IMR-90 (cell line): ENCODE measurements at regions not wholly inside any gene's neighbourhood (a gene's known extent, or its start where the extent isn't known, plus 50 kb on each side); places are given as distances from the start of the nearest gene placed in this dataset.

Experiments used
- ATAC-seq: fragments of 200-7000 bp; cut with Tn5 transposase; 2 replicates; pipeline ENCODE4 v1.9.1; 2020; ENCODE audit warnings: low read depth, mild to moderate bottlenecking, moderate library complexity
- BruUV-seq: library from RNA; stranded (reverse); fragments of 400-500 nt; replicated peaks from 2 replicates; lab custom pipeline; 2021; lab: Mats Ljungman, UMichigan
- CTCF ChIA-PET: fragments of 300-600 bp; formaldehyde crosslinking; extraction: SDS; loops from one replicate; lab custom pipeline; 2021; ENCODE audit warnings: antibody characterized with exemption; lab: Yijun Ruan, JAX
- POLR2A ChIA-PET: fragments of 300-600 bp; sonication (Branson Sonifier 250); formaldehyde crosslinking; loops from one replicate; lab custom pipeline; 2022; ENCODE audit warnings: antibody characterized with exemption; ENCODE audit not compliant: unreplicated experiment; lab: Charles Lee
- DNase-seq: peaks from one replicate; pipeline ENCODE4 v3.0.0; 2013
- H2AFZ ChIP-seq: replicated peaks from 2 replicates; pipeline ENCODE3; 2013; ENCODE audit warnings: low read length, mild to moderate bottlenecking; ENCODE audit not compliant: poor library complexity
- H2AK5ac ChIP-seq: 2 replicates; pipeline ENCODE4 v1.6.1; 2013; ENCODE audit warnings: low read depth, low read length, inconsistent platforms
- H2AK9ac ChIP-seq: replicated peaks from 2 replicates; pipeline ENCODE3; 2013; ENCODE audit warnings: mild to moderate bottlenecking, low read depth, low read length, moderate library complexity; ENCODE audit not compliant: poor library complexity
- H2BK120ac ChIP-seq: 2 replicates; pipeline ENCODE4 v1.6.1; 2013; ENCODE audit warnings: low read depth, low read length, inconsistent platforms
- H2BK15ac ChIP-seq: 3 replicates; pipeline ENCODE4 v1.6.1; 2013; ENCODE audit warnings: low read depth, low read length, inconsistent platforms
- H2BK20ac ChIP-seq: 2 replicates; pipeline ENCODE4 v1.6.1; 2013; ENCODE audit warnings: low read depth, mild to moderate bottlenecking, inconsistent platforms, low read length, moderate library complexity
- H2BK5ac ChIP-seq: 2 replicates; pipeline ENCODE4 v1.6.1; 2013; ENCODE audit warnings: mild to moderate bottlenecking, low read depth, low read length, inconsistent platforms; ENCODE audit not compliant: poor library complexity, severe bottlenecking
- H3K14ac ChIP-seq: replicated peaks from 2 replicates; pipeline ENCODE4 v1.6.1; 2013; ENCODE audit warnings: low read depth, low read length, inconsistent platforms
- H3K18ac ChIP-seq: 2 replicates; pipeline ENCODE4 v1.6.1; 2013; ENCODE audit warnings: low read depth, low read length, control low read depth
- H3K23ac ChIP-seq: 2 replicates; pipeline ENCODE4 v1.6.1; 2013; ENCODE audit warnings: low read depth, low read length, inconsistent platforms
- H3K27ac ChIP-seq: 2 replicates; pipeline ENCODE4 v1.5.1; 2013; ENCODE audit warnings: mild to moderate bottlenecking, control low read depth, low read length; ENCODE audit not compliant: insufficient read depth
- H3K27me3 ChIP-seq: 2 replicates; pipeline ENCODE4 v1.6.1; 2013; ENCODE audit warnings: low read length; ENCODE audit not compliant: control insufficient read depth, insufficient read depth
- H3K36me3 ChIP-seq: 2 replicates; pipeline ENCODE4 v1.6.1; 2013; ENCODE audit warnings: low read length, mixed read lengths; ENCODE audit not compliant: control insufficient read depth, insufficient read depth
- H3K4ac ChIP-seq: 2 replicates; pipeline ENCODE4 v1.6.1; 2013; ENCODE audit warnings: low read depth, low read length, inconsistent platforms
- H3K4me1 ChIP-seq: 2 replicates; pipeline ENCODE4 v1.6.1; 2013; ENCODE audit warnings: low read length, mixed read lengths; ENCODE audit not compliant: control insufficient read depth, insufficient read depth
- H3K4me2 ChIP-seq: 2 replicates; pipeline ENCODE4 v1.6.1; 2013; ENCODE audit warnings: low read depth, mild to moderate bottlenecking, control low read depth, low read length, moderate library complexity
- H3K4me3 ChIP-seq: 2 replicates; pipeline ENCODE4 v1.5.1; 2013; ENCODE audit warnings: low read depth, mild to moderate bottlenecking, control low read depth, low read length, moderate library complexity; ENCODE audit not compliant: insufficient read depth
- H3K56ac ChIP-seq: 2 replicates; pipeline ENCODE4 v1.6.1; 2013; ENCODE audit warnings: low read length, inconsistent platforms; ENCODE audit not compliant: insufficient read depth; ENCODE audit errors: extremely low read depth
- H3K79me1 ChIP-seq, 2 experiments: 2 replicates each; pipeline ENCODE4 v1.6.1; 2013; ENCODE audit warnings: low read length in 2 of 2, inconsistent platforms in 1 of 2, low read depth in 1 of 2
- H3K9ac ChIP-seq: 2 replicates; pipeline ENCODE4 v1.6.1; 2013; ENCODE audit warnings: low read depth, low read length, control low read depth
- H3K9me1 ChIP-seq: 2 replicates; pipeline ENCODE4 v1.6.1; 2013; ENCODE audit warnings: low read length, inconsistent platforms; ENCODE audit not compliant: insufficient read depth
- H3K9me3 ChIP-seq: 2 replicates; pipeline ENCODE4 v1.6.1; 2013; ENCODE audit warnings: low read length; ENCODE audit not compliant: control insufficient read depth, insufficient read depth
- H4K20me1 ChIP-seq: 2 replicates; pipeline ENCODE4 v1.6.1; 2013; ENCODE audit warnings: low read length, inconsistent platforms; ENCODE audit not compliant: insufficient read depth
- H4K5ac ChIP-seq: 2 replicates; pipeline ENCODE4 v1.6.1; 2013; ENCODE audit warnings: mild to moderate bottlenecking, low read depth, low read length, control low read depth
- H4K8ac ChIP-seq, 2 experiments: 2 replicates each; pipeline ENCODE4 v1.6.1; 2013; ENCODE audit warnings: low read depth in 2 of 2, low read length in 2 of 2, control low read depth in 1 of 2, inconsistent platforms in 1 of 2
- H4K91ac ChIP-seq: 2 replicates; pipeline ENCODE4 v1.6.1; 2013; ENCODE audit warnings: low read depth, low read length, inconsistent platforms; ENCODE audit not compliant: insufficient read depth
- BHLHE40 ChIP-seq: fragments of 150-350 bp; IDR thresholded peaks from 2 replicates; pipeline ENCODE4 v1.6.1; 2016; ENCODE audit warnings: mild to moderate bottlenecking, low read depth, low read length
- CEBPB ChIP-seq: IDR thresholded peaks from 2 replicates; pipeline ENCODE4 v1.6.1; 2012; ENCODE audit warnings: low read depth, low read length, improper control_type of control experiment
- CHD1 ChIP-seq: IDR thresholded peaks from 2 replicates; pipeline ENCODE4 v1.6.1; 2012; ENCODE audit warnings: low read depth, low read length, improper control_type of control experiment
- FOS ChIP-seq: fragments of 150-350 bp; IDR thresholded peaks from 2 replicates; pipeline ENCODE4 v1.6.1; 2016; ENCODE audit warnings: low read depth, low read length
- MAFK ChIP-seq: IDR thresholded peaks from 2 replicates; pipeline ENCODE4 v1.6.1; 2012; ENCODE audit warnings: low read depth, low read length, improper control_type of control experiment
- MAZ ChIP-seq: IDR thresholded peaks from 2 replicates; pipeline ENCODE4 v1.6.1; 2012; ENCODE audit warnings: low read depth, mild to moderate bottlenecking, low read length, improper control_type of control experiment, moderate library complexity, borderline replicate concordance
- MXI1 ChIP-seq: IDR thresholded peaks from 2 replicates; pipeline ENCODE4 v1.6.1; 2012; ENCODE audit warnings: low read depth, mild to moderate bottlenecking, low read length, moderate library complexity, borderline replicate concordance
- NFE2L2 ChIP-seq: fragments of 150-350 bp; IDR thresholded peaks from 2 replicates; pipeline ENCODE4 v1.6.1; 2016; ENCODE audit warnings: low read depth, mild to moderate bottlenecking, low read length
- POLR2A ChIP-seq: IDR thresholded peaks from 2 replicates; pipeline ENCODE4 v1.6.1; 2012; ENCODE audit warnings: mild to moderate bottlenecking, low read depth, low read length
- RAD21 ChIP-seq: IDR thresholded peaks from 2 replicates; pipeline ENCODE4 v1.6.1; 2012; ENCODE audit warnings: low read length, improper control_type of control experiment
- RCOR1 ChIP-seq: IDR thresholded peaks from 2 replicates; pipeline ENCODE4 v1.6.1; 2012; ENCODE audit warnings: mild to moderate bottlenecking, low read length, improper control_type of control experiment; ENCODE audit not compliant: insufficient replicate concordance
- RFX5 ChIP-seq: IDR thresholded peaks from 2 replicates; pipeline ENCODE4 v1.8.0; 2012; ENCODE audit warnings: low read depth, mild to moderate bottlenecking, low read length, moderate library complexity
- SMC3 ChIP-seq: fragments of 150-350 bp; IDR thresholded peaks from 2 replicates; pipeline ENCODE4 v1.6.1; 2016; ENCODE audit warnings: low read depth, mild to moderate bottlenecking, antibody characterized with exemption, low read length, moderate library complexity
- WGBS, 2 experiments: methylation state at CpG; one replicate each; pipeline versions ENCODE4 v1.1.5 to v1.1.7; 2013; ENCODE audit warnings: missing lambda C conversion rate in 2 of 2; ENCODE audit not compliant: insufficient read length in 1 of 2; ENCODE audit errors: extremely low coverage in 2 of 2; 5-methylcytosine and 5-hydroxymethylcytosine counted together
- dilution Hi-C: fragments of 300-500 bp; cut with HindIII; formaldehyde crosslinking; loops from one replicate; pipeline ENCODE4 v1.14.3; 2018; ENCODE audit warnings: low sequenced_read_pairs; ENCODE audit not compliant: unreplicated experiment
- in situ Hi-C: fragments of 300-500 bp; cut with MboI; formaldehyde crosslinking; loops from 3 replicates; pipeline ENCODE4 v1.14.3; 2019; ENCODE audit warnings: low sequenced_read_pairs, inconsistent platforms, mixed read lengths
- intact Hi-C: fragments of 100-400 bp; cut with micrococcal nuclease; formaldehyde crosslinking; loops from 2 replicates; pipeline ENCODE4 v1.10.0; 2022
- TF ChIP-seq, protein P1 (sequence below): fragments of 150-350 bp; IDR thresholded peaks from 2 replicates; pipeline ENCODE4 v1.6.1; 2017; ENCODE audit warnings: mild to moderate bottlenecking, antibody characterized with exemption, low read length, low read depth
- TF ChIP-seq, protein P2 (sequence below): fragments of 150-350 bp; IDR thresholded peaks from 2 replicates; pipeline ENCODE4 v1.6.1; 2016; ENCODE audit warnings: low read depth, mild to moderate bottlenecking, low read length, moderate library complexity, borderline replicate concordance
- TF ChIP-seq, protein P3 (sequence below): conservative IDR thresholded peaks from 2 replicates; pipeline ENCODE4 v1.5.1; 2012; ENCODE audit warnings: mild to moderate bottlenecking, low read depth, low read length, improper control_type of control experiment

DNA sequence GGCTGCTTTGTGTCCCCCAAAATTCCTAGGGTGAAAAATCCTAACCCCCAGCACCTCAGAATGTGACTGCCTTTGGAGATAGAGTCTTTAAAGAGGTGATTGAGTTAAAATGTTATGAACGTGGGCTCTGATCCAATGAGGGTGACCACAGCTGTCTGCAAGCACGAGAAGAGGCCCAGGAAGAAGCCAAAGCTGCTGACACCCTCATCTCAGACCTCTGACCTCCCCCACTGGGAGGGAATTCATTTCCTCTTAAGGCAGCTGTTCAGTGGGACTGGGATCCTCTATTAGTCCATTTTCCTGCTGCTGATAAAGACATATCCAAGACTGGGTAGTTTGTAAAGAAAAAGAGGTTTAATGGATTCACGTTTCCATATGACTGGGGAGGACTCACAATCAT is 544.4 kb downstream of the DCDC2C start:
- H3K9me1 ChIP-seq, result no peaks in the 10 kb centered on the region
- CTCF ChIA-PET, result no interaction called here
- dilution Hi-C loops, result no loop called here
- no peak overlapping the region for H3K4ac ChIP-seq
- H2BK15ac ChIP-seq, result no peak overlapping the region
- H3K18ac ChIP-seq, result no peak overlapping the region
- no peak overlapping the region for H2BK20ac ChIP-seq
- H2AFZ ChIP-seq, result no peak overlapping the region
- TF ChIP-seq CEBPB (no peak), RCOR1 (no peak), BHLHE40 (no peak), FOS (no peak), MXI1 (no peak), SMC3 (no peak), CHD1 (no peak), RAD21 (no peak), MAFK (no peak), MAZ (no peak), RFX5 (no peak), NFE2L2 (no peak), POLR2A (no peak)
- TF ChIP-seq, protein P1, sequence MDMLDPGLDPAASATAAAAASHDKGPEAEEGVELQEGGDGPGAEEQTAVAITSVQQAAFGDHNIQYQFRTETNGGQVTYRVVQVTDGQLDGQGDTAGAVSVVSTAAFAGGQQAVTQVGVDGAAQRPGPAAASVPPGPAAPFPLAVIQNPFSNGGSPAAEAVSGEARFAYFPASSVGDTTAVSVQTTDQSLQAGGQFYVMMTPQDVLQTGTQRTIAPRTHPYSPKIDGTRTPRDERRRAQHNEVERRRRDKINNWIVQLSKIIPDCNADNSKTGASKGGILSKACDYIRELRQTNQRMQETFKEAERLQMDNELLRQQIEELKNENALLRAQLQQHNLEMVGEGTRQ, result no peak
- TF ChIP-seq, protein P2, sequence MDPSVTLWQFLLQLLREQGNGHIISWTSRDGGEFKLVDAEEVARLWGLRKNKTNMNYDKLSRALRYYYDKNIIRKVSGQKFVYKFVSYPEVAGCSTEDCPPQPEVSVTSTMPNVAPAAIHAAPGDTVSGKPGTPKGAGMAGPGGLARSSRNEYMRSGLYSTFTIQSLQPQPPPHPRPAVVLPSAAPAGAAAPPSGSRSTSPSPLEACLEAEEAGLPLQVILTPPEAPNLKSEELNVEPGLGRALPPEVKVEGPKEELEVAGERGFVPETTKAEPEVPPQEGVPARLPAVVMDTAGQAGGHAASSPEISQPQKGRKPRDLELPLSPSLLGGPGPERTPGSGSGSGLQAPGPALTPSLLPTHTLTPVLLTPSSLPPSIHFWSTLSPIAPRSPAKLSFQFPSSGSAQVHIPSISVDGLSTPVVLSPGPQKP, result no peak
- TF ChIP-seq, protein P3, sequence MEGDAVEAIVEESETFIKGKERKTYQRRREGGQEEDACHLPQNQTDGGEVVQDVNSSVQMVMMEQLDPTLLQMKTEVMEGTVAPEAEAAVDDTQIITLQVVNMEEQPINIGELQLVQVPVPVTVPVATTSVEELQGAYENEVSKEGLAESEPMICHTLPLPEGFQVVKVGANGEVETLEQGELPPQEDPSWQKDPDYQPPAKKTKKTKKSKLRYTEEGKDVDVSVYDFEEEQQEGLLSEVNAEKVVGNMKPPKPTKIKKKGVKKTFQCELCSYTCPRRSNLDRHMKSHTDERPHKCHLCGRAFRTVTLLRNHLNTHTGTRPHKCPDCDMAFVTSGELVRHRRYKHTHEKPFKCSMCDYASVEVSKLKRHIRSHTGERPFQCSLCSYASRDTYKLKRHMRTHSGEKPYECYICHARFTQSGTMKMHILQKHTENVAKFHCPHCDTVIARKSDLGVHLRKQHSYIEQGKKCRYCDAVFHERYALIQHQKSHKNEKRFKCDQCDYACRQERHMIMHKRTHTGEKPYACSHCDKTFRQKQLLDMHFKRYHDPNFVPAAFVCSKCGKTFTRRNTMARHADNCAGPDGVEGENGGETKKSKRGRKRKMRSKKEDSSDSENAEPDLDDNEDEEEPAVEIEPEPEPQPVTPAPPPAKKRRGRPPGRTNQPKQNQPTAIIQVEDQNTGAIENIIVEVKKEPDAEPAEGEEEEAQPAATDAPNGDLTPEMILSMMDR, result no peak
- intact Hi-C loops, result no loop called here
- no CpG with 5 or more reads among the region's 3 CpGs for WGBS, 2 experiments
- no TSS peak for BruUV-seq
- no peaks in the 10 kb centered on the region for H3K4me1 ChIP-seq
- no peak overlapping the region for H2BK5ac ChIP-seq
- H3K9me3 ChIP-seq, result peaks cover 41% of the 10 kb centered on the region
- no peak overlapping the region for H3K23ac ChIP-seq
- H3K79me1 ChIP-seq, result no peaks in the 10 kb centered on the region
- H2BK120ac ChIP-seq, result no peak overlapping the region
- DNase-seq (no peak), ATAC-seq (no peak)
- H3K4me2 ChIP-seq, result no peak overlapping the region
- H3K36me3 ChIP-seq, result no peaks in the 10 kb centered on the region
- H4K91ac ChIP-seq, result no peak overlapping the region
- no peak overlapping the region for H3K56ac ChIP-seq
- no peaks in the 10 kb centered on the region for H4K20me1 ChIP-seq
- H4K5ac ChIP-seq, result no peak overlapping the region
- H3K27me3 ChIP-seq, result no peaks in the 10 kb centered on the region
- H2AK5ac ChIP-seq, result no peak overlapping the region
- in situ Hi-C loops, result no loop called here
- no peak overlapping the region for H3K9ac ChIP-seq
- H3K27ac ChIP-seq, result no peak overlapping the region
- H4K8ac ChIP-seq, result no peak overlapping the region
- H3K14ac ChIP-seq, result no peak overlapping the region
- POLR2A ChIA-PET, result no interaction called here
- H3K4me3 ChIP-seq, result no peak overlapping the region
- no peak overlapping the region for H2AK9ac ChIP-seq
